ENCODE measurements at regions not wholly inside any gene's neighbourhood (a gene's known extent, or its start where the extent isn't known, plus 50 kb on each side); places are given as distances from the start of the nearest gene placed in this dataset.

GRCh38 chr1:81398041-81398440 is 402.7 kb upstream of the ADGRL2 start:
- TF ChIP-seq CTCF (IDR thresholded peaks at IDR 0.05; ENCODE audit: insufficient read depth, low read length) (no peak), POLR2AphosphoS5 (IDR thresholded peaks at IDR 0.05; ENCODE audit: low read depth) (no peak)
